ENCODE measurements at regions not wholly inside any gene's neighbourhood (a gene's known extent, or its start where the extent isn't known, plus 50 kb on each side); places are given as distances from the start of the nearest gene placed in this dataset.

- no peak overlapping the region for H3K4me3 Mint-ChIP-seq (ENCODE audit: low read depth)
- peaks cover 9% of the 10 kb centered on the region for H3K4me1 Mint-ChIP-seq (ENCODE audit: low read depth)
- H3K27ac Mint-ChIP-seq, result no peak overlapping the region
- H3K36me3 Mint-ChIP-seq (ENCODE audit: insufficient read depth), result no peaks in the 10 kb centered on the region
- H3K9me3 Mint-ChIP-seq (ENCODE audit: low read depth), result no peaks in the 10 kb centered on the region
- H3K27me3 Mint-ChIP-seq, result peaks cover 16% of the 10 kb centered on the region
- no peak for DNase-seq (ENCODE audit: low spot score, unreplicated experiment)
- TF ChIP-seq CTCF (IDR thresholded peaks at IDR 0.05; ENCODE audit: unreplicated experiment), result no peak
Observed at GRCh38 chr16:51407921-51408320, 256.9 kb upstream of the SALL1 start.

GRCh38 chr16:51407199-51407598, 256.1 kb upstream of the SALL1 start:
- Mint-ChIP-seq H3K4me1 (ENCODE audit: low read depth) (peaks cover 9% of the 10 kb centered on the region), H3K36me3 (ENCODE audit: insufficient read depth) (no peaks in the 10 kb centered on the region), H3K27me3 (peaks cover 16% of the 10 kb centered on the region), H3K27ac (no peak overlapping the region), H3K9me3 (ENCODE audit: low read depth) (no peaks in the 10 kb centered on the region), H3K4me3 (ENCODE audit: low read depth) (no peak overlapping the region)
- no peak for TF ChIP-seq CTCF (IDR thresholded peaks at IDR 0.05; ENCODE audit: unreplicated experiment)
- no peak for DNase-seq (ENCODE audit: low spot score, unreplicated experiment)

GRCh38 chr16:51405361-51405760, 254.3 kb upstream of the SALL1 start:
- peaks cover 12% of the 10 kb centered on the region for H3K27me3 Mint-ChIP-seq
- no peak overlapping the region for H3K27ac Mint-ChIP-seq
- no peak overlapping the region for H3K4me3 Mint-ChIP-seq (ENCODE audit: low read depth)
- peaks cover 17% of the 10 kb centered on the region for H3K9me3 Mint-ChIP-seq (ENCODE audit: low read depth)
- TF ChIP-seq CTCF (IDR thresholded peaks at IDR 0.05; ENCODE audit: unreplicated experiment), result no peak
- peaks cover 1% of the 10 kb centered on the region for H3K36me3 Mint-ChIP-seq (ENCODE audit: insufficient read depth)
- peaks cover 9% of the 10 kb centered on the region for H3K4me1 Mint-ChIP-seq (ENCODE audit: low read depth)
- no peak for DNase-seq (ENCODE audit: low spot score, unreplicated experiment)

DNA sequence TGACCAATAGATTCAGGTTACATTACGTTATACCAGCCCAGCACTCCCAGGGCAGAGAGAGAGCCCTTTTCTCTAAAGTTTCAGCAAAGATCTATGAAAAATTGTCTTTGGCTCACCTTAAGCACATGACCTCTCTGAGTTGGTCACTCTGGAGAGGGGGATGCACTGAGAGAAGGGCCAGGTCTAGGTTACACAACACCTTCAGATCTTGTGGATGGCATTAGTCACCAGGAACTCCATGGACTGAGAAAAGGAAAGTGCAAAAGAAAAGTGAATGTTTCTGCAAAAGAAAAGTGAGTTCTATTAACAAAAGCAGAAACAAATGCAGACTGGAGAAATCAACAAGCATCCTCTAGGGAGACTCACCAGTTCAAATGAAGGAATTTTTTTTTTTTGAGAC, 253.3 kb upstream of the SALL1 start:
- peaks cover 9% of the 10 kb centered on the region for H3K4me1 Mint-ChIP-seq (ENCODE audit: low read depth)
- DNase-seq (ENCODE audit: low spot score, unreplicated experiment), result no peak
- H3K36me3 Mint-ChIP-seq (ENCODE audit: insufficient read depth), result peaks cover 1% of the 10 kb centered on the region
- TF ChIP-seq CTCF (IDR thresholded peaks at IDR 0.05; ENCODE audit: unreplicated experiment), result no peak
- H3K27me3 Mint-ChIP-seq, result peaks cover 12% of the 10 kb centered on the region
- H3K4me3 Mint-ChIP-seq (ENCODE audit: low read depth), result no peak overlapping the region
- H3K9me3 Mint-ChIP-seq (ENCODE audit: low read depth), result peaks cover 20% of the 10 kb centered on the region
- no peak overlapping the region for H3K27ac Mint-ChIP-seq

DNA sequence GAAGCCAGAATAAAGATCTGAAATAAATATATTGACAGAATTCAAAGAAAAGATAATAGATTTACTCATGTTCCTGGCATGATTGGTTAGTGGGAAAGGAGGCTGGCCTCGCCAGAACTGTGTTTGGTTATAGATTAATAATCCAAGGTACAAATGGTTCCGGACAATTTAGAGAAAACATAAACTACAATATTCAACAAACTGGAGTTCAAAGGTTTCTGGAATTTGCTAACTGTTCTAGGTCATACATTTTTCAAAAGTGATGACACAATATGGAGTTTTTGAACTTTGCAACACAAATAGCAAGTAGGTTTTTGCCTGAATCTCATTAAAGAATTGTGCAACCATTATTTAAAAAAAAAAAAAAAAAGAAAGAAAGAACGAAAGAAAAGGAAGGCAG, 251.7 kb upstream of the SALL1 start:
- DNase-seq (ENCODE audit: low spot score, unreplicated experiment), result no peak
- H3K27ac Mint-ChIP-seq, result no peak overlapping the region
- H3K4me1 Mint-ChIP-seq (ENCODE audit: low read depth), result peaks cover 2% of the 10 kb centered on the region
- H3K27me3 Mint-ChIP-seq, result peaks cover 8% of the 10 kb centered on the region
- no peak for TF ChIP-seq CTCF (IDR thresholded peaks at IDR 0.05; ENCODE audit: unreplicated experiment)
- peaks cover 20% of the 10 kb centered on the region for H3K9me3 Mint-ChIP-seq (ENCODE audit: low read depth)
- H3K4me3 Mint-ChIP-seq (ENCODE audit: low read depth), result no peak overlapping the region
- peaks cover 1% of the 10 kb centered on the region for H3K36me3 Mint-ChIP-seq (ENCODE audit: insufficient read depth)
